Activated naive CD8-positive, alpha-beta T cell treated with anti-CD3 and anti-CD28 coated beads, Interleukin-2, amount 10 ng/mL, durations not matched to agents 7 days and 5 days (primary cell): ENCODE measurements at regions not wholly inside any gene's neighbourhood (a gene's known extent, or its start where the extent isn't known, plus 50 kb on each side); places are given as distances from the start of the nearest gene placed in this dataset.
A peak's percentile ranks its signal among the peaks of the same experiment; 100 is the strongest.
"Not testable (repeated sequence)": the region's sequence is repeated elsewhere in the genome, so short reads cannot be mapped to it uniquely, and the experiment has no call there.

Source experiments
- ATAC-seq: fragments of 150-1000 bp; cut with Tn5 transposase; one replicate; pipeline ENCODE4 v1.10.0; 2021; ENCODE audit warnings: low read depth, moderate library complexity
- POLR2A ChIA-PET: fragments of 350-600 bp; sonication (Branson Sonifier 250); formaldehyde crosslinking; loops from one replicate; lab custom pipeline; 2021; ENCODE audit warnings: antibody characterized with exemption; lab: Charles Lee
- DNase-seq: peaks from one replicate; pipeline ENCODE4 v3.0.0; 2021
- H3K27ac Mint-ChIP-seq: one replicate; pipeline ENCODE4 v1.8.0; 2022; ENCODE audit warnings: mild to moderate bottlenecking, mixed read lengths
- H3K27me3 Mint-ChIP-seq: one replicate; pipeline ENCODE4 v1.8.0; 2022; ENCODE audit warnings: mild to moderate bottlenecking, moderate library complexity, mixed read lengths
- H3K36me3 Mint-ChIP-seq: one replicate; pipeline ENCODE4 v1.8.0; 2021; ENCODE audit warnings: mild to moderate bottlenecking, mixed read lengths
- H3K4me1 Mint-ChIP-seq: one replicate; pipeline ENCODE4 v1.8.0; 2021; ENCODE audit warnings: mixed read lengths
- H3K4me3 Mint-ChIP-seq: one replicate; pipeline ENCODE4 v1.8.0; 2022; ENCODE audit warnings: mild to moderate bottlenecking, moderate library complexity, mixed read lengths
- H3K9me3 Mint-ChIP-seq: one replicate; pipeline ENCODE4 v1.8.0; 2021; ENCODE audit warnings: mixed read lengths

DNA sequence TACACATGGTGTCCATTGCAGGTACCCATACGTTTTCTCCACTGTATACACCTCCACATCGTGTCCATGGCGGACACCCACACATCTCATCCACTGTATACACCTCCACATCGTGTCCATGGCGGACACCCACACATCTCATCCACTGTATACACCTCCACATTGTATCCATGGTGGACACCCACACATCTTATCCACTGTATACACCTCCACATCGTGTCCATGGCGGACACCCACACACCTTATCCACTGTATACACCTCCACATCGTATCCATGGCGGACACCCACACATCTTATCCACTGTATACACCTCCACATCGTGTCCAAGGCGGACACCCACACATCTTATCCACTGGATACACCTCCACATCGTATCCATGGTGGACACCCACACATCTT lies 50.4 kb upstream of the TTC34 start:
- H3K4me1 Mint-ChIP-seq, H3K27me3 Mint-ChIP-seq, H3K4me3 Mint-ChIP-seq, H3K36me3 Mint-ChIP-seq, ATAC-seq, H3K9me3 Mint-ChIP-seq, DNase-seq, POLR2A ChIA-PET, H3K27ac Mint-ChIP-seq: not testable (repeated sequence)

GRCh38 chr1:2853711-2854110 lies 52.2 kb upstream of the TTC34 start:
- H3K27ac Mint-ChIP-seq = no peak overlapping the region
- H3K36me3 Mint-ChIP-seq = no peaks in the 10 kb centered on the region
- no peak for ATAC-seq
- no peaks in the 10 kb centered on the region for H3K27me3 Mint-ChIP-seq
- DNase-seq = no peak
- no peaks in the 10 kb centered on the region for H3K4me1 Mint-ChIP-seq
- H3K9me3 Mint-ChIP-seq = peaks cover 4% of the 10 kb centered on the region
- POLR2A ChIA-PET = no interaction called here
- H3K4me3 Mint-ChIP-seq = no peak overlapping the region

DNA sequence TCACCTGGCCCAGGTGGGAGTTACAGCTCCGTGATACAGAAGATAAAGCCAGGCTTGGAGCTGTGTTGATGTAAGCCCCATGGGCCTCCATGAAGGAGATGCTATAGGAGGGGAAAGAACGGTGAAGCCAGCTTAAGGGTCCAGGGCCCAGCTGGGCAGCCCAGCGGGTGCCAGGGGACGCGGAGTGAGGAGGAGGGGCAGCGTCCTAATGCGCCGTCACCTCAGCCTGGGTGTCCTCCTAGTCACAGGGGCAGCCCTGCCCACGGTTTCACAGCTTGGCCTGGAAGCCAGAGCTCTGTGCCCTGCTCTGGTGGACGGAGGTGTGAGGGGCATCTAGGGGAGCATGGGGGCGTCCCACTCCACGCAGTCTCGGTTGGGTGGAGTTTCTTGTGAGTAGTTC lies 52.7 kb upstream of the TTC34 start:
- no peaks in the 10 kb centered on the region for H3K4me1 Mint-ChIP-seq
- no peaks in the 10 kb centered on the region for H3K27me3 Mint-ChIP-seq
- no peak for DNase-seq
- ATAC-seq = no peak
- no peaks in the 10 kb centered on the region for H3K36me3 Mint-ChIP-seq
- POLR2A ChIA-PET = no interaction called here
- H3K9me3 Mint-ChIP-seq = peaks cover 7% of the 10 kb centered on the region
- H3K27ac Mint-ChIP-seq = no peak overlapping the region
- H3K4me3 Mint-ChIP-seq = no peak overlapping the region

- Mint-ChIP-seq H3K4me3 (no peak overlapping the region), H3K4me1 (no peaks in the 10 kb centered on the region), H3K27me3 (no peaks in the 10 kb centered on the region), H3K36me3 (no peaks in the 10 kb centered on the region), H3K27ac (no peak overlapping the region), H3K9me3 (peaks cover 7% of the 10 kb centered on the region)
- POLR2A ChIA-PET = no interaction called here
- ATAC-seq (no peak), DNase-seq (no peak)
These were observed 53.1 kb upstream of the TTC34 start for GRCh38 chr1:2854611-2855010.

DNA sequence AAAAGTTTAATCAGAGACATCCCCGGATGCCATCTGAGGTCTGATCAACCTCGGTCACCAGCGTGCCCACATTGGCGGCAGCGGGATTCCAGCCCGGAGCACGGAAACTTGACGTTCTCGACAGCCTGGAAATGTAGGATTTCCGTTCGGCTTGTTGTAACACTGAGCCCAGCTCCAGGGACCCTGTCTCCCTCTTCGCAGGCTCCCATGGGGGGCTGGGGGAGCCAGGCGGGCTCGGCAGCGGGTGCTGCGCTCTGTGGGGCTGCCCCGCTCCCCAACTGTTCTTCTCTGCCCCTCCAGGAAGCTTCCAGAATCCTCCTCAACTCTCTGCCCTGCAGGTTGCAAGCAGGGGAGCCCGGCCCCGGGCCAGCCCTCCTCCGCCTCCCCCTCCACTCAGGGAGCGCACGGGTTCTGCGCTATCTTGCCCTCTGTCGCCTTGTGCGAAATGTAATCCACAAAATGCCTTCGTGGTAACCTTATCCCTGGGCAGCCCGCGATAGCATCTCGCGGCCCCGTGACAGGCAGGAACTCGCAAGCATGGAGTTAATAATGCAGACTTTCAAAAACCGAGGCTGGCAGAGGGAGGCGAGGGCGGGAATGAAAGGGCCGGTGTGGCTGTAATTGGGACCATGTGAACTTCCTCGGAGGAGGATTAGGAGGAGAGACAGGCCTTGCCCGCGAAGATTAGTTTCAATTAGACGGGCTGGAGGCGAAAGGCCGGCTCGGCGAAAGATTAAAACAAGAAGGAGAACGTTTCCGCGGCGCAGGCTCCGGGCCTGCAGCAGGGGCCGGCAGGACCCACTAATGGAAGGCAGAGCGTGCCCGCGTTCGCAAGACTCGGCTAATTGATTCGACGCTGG lies 53.9 kb upstream of the TTC34 start:
- Mint-ChIP-seq H3K4me3 (no peak overlapping the region), H3K27ac (no peak overlapping the region), H3K9me3 (peaks cover 7% of the 10 kb centered on the region), H3K36me3 (no peaks in the 10 kb centered on the region), H3K4me1 (no peaks in the 10 kb centered on the region), H3K27me3 (no peaks in the 10 kb centered on the region)
- POLR2A ChIA-PET = no interaction called here
- ATAC-seq = no peak
- DNase-seq = no peak

GRCh38 chr1:2856066-2856390 lies 54.5 kb upstream of the TTC34 start:
- H3K27ac Mint-ChIP-seq = no peak overlapping the region
- POLR2A ChIA-PET = no interaction called here
- ATAC-seq = no peak

GRCh38 chr1:2856676-2857375 lies 55.3 kb upstream of the TTC34 start:
- Mint-ChIP-seq H3K4me3 (no peak overlapping the region), H3K4me1 (no peaks in the 10 kb centered on the region)
- POLR2A ChIA-PET = no interaction called here

More at GRCh38 chr1:2856066-2856390, 54.5 kb upstream of the TTC34 start:
- Mint-ChIP-seq H3K36me3 (no peaks in the 10 kb centered on the region), H3K9me3 (peaks cover 7% of the 10 kb centered on the region), H3K27me3 (no peaks in the 10 kb centered on the region), H3K4me1 (no peaks in the 10 kb centered on the region), H3K4me3 (no peak overlapping the region)
- DNase-seq = no peak

DNA sequence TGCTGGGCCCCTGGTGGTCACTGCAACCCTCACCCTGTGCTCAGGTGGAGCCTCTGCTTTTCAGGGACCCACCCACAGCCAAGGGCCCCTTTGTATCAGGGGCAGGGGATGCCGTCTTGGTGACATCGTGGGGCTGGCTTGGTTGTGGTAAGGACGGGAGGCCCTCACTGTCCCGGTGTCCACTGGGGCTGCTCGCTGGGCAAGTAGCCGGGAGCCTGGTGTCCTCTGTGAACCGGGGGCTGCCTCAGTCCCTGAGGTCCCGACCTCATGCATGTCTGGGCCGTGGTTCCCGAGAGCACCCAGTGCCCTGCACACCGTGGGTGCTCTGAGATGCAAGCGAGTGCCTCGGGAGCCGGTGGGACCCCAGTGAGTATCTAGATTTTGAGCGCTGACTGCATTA lies 56.0 kb upstream of the TTC34 start:
- Mint-ChIP-seq H3K9me3 (peaks cover 7% of the 10 kb centered on the region), H3K36me3 (no peaks in the 10 kb centered on the region), H3K4me3 (no peak overlapping the region), H3K27ac (no peak overlapping the region), H3K4me1 (no peaks in the 10 kb centered on the region), H3K27me3 (no peaks in the 10 kb centered on the region)
- ATAC-seq = no peak
- no peak for DNase-seq
- POLR2A ChIA-PET = no interaction called here

More at GRCh38 chr1:2856676-2857375, 55.3 kb upstream of the TTC34 start:
- DNase-seq = no peak
- no peak for ATAC-seq
- no peaks in the 10 kb centered on the region for H3K27me3 Mint-ChIP-seq
- no peaks in the 10 kb centered on the region for H3K36me3 Mint-ChIP-seq
- H3K27ac Mint-ChIP-seq = no peak overlapping the region
- H3K9me3 Mint-ChIP-seq = peaks cover 7% of the 10 kb centered on the region

- peak overlapping the region; percentile 46 for H3K27ac Mint-ChIP-seq
- H3K27me3 Mint-ChIP-seq = no peaks in the 10 kb centered on the region
These were observed 57.2 kb upstream of the TTC34 start for GRCh38 chr1:2858676-2859075.

DNA sequence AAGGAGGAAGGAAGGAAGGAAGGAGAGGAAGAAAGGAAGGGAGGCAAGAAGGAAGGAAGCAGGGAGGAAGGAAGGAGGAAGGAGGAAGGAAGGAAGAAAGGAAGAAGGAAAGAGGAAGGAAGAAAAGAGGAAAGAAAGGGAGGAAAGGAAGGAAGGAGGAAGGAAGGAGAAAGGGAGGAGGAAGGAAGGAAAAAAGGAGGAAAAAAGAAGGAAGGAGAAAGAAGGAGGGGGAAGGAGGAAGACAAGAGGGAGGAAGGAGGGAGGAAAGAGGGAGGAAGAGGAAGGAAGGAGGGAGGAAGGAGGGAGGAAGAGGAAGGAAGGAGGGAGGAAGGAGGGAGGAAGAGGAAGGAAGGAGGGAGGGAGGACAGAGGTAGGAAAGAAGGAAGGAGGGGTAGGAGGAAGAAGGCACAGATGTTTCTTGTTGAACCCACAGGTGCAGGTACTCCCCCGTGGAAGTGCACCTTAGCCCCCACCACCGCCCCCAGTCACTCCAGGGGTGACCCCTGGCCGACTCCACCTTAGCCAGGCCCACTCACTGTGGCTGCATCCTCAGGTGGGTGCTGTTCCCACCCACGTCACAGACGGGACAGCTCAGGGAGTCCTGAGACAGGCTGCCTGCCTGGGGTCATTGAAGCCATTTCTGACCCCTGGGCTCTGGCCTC lies 57.9 kb upstream of the TTC34 start:
- ATAC-seq = no peak
- POLR2A ChIA-PET = interaction anchor here (0.9 kb wide), 1 partner anchor 174 kb away, joined by 5 read pairs; no protein-coding TSS in a partner anchor
- Mint-ChIP-seq H3K9me3 (peaks cover 7% of the 10 kb centered on the region), H3K4me3 (no peak overlapping the region), H3K4me1 (no peaks in the 10 kb centered on the region), H3K36me3 (no peaks in the 10 kb centered on the region), H3K27ac (no peak overlapping the region), H3K27me3 (no peaks in the 10 kb centered on the region)
- DNase-seq = no peak

More at GRCh38 chr1:2858676-2859075, 57.2 kb upstream of the TTC34 start:
- Mint-ChIP-seq H3K4me3 (no peak overlapping the region), H3K4me1 (no peaks in the 10 kb centered on the region), H3K9me3 (peaks cover 7% of the 10 kb centered on the region), H3K36me3 (no peaks in the 10 kb centered on the region)
- DNase-seq (no peak), ATAC-seq (no peak)
- POLR2A ChIA-PET = interaction anchor here (0.9 kb wide), 1 partner anchor 174 kb away, joined by 5 read pairs; no protein-coding TSS in a partner anchor

DNA sequence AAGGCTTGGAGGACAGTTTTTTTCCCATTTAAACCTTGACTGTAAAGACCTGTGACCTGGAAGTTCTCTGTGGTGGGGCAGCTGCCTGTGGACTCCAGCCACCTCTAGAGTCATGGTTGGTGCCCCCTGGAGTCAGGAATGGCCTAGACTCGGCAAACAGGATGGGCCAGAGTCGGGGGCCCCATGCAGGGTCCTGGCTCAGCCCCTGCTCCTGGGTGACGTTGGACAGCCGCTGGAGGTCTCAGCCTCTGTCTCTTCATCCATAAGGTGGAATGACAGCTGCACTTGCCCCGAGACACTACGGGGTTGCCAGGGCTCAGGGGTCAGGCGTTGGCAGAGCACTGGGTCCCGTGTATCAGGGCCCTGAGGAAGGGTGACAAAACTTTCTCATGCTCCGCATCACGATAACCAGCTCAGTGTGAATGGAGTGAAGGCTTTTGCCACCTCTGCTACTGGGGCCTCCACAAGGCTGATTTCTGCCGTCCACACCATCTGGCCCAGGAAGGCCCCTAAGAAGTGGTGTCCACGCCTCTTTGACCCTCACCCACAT lies 58.5 kb upstream of the TTC34 start:
- H3K27ac Mint-ChIP-seq = no peak overlapping the region
- no peaks in the 10 kb centered on the region for H3K27me3 Mint-ChIP-seq
- H3K9me3 Mint-ChIP-seq = peaks cover 7% of the 10 kb centered on the region
- H3K4me3 Mint-ChIP-seq = no peak overlapping the region
- ATAC-seq (no peak), DNase-seq (no peak)
- H3K36me3 Mint-ChIP-seq = no peaks in the 10 kb centered on the region
- POLR2A ChIA-PET = no interaction called here
- H3K4me1 Mint-ChIP-seq = no peaks in the 10 kb centered on the region

GRCh38 chr1:2860476-2861142 lies 59.1 kb upstream of the TTC34 start:
- Mint-ChIP-seq H3K36me3 (no peaks in the 10 kb centered on the region), H3K4me1 (no peaks in the 10 kb centered on the region), H3K4me3 (no peak overlapping the region), H3K27me3 (no peaks in the 10 kb centered on the region), H3K9me3 (peaks cover 7% of the 10 kb centered on the region), H3K27ac (no peak overlapping the region)
- ATAC-seq (no peak), DNase-seq (no peak)
- POLR2A ChIA-PET = no interaction called here
